Renal cortex interstitium (tissue), 11 donors: ENCODE measurements at regions not wholly inside any gene's neighbourhood (a gene's known extent, or its start where the extent isn't known, plus 50 kb on each side); places are given as distances from the start of the nearest gene placed in this dataset.
"Not testable (repeated sequence)": the region's sequence is repeated elsewhere in the genome, so short reads cannot be mapped to it uniquely, and the experiment has no call there.

Experiments used
- DNase-seq, 11 donors: peaks; one replicate each; pipeline ENCODE4 v3.0.0-alpha.2; 2013; ENCODE audit warnings: low read depth in 9 of 11, low spot score in 4 of 11; ENCODE audit errors: extremely low read depth in 1 of 11

GRCh38 chr10:93215312-93215711 lies 141.6 kb downstream of the CYP26A1 start:
- DNase-seq: no peak

- no peak for DNase-seq
These were observed 142.8 kb downstream of the CYP26A1 start for GRCh38 chr10:93216341-93216985.

GRCh38 chr10:93218386-93218785 lies 144.7 kb downstream of the CYP26A1 start:
- DNase-seq: no peak

GRCh38 chr10:93219347-93219746 lies 145.7 kb downstream of the CYP26A1 start:
- no peak for DNase-seq

- no peak for DNase-seq
These were observed 146.8 kb downstream of the CYP26A1 start for GRCh38 chr10:93220296-93221170.

GRCh38 chr10:93221171-93221496 lies 147.4 kb downstream of the CYP26A1 start:
- DNase-seq: no peak

GRCh38 chr10:93221521-93221920 lies 147.8 kb downstream of the CYP26A1 start:
- DNase-seq: no peak

- no peak for DNase-seq
These were observed 148.6 kb downstream of the CYP26A1 start for GRCh38 chr10:93222211-93222754.

GRCh38 chr10:93222876-93223275 lies 149.2 kb downstream of the CYP26A1 start:
- DNase-seq: no peak

- no peak for DNase-seq
These were observed 149.6 kb downstream of the CYP26A1 start for GRCh38 chr10:93223336-93223735.

GRCh38 chr10:93224005-93224779 lies 150.5 kb downstream of the CYP26A1 start:
- no peak for DNase-seq

- DNase-seq: no peak
These were observed 152.2 kb downstream of the CYP26A1 start for GRCh38 chr10:93225938-93226337.

GRCh38 chr10:93226619-93227018 lies 152.9 kb downstream of the CYP26A1 start:
- DNase-seq: no peak

- DNase-seq: not testable (repeated sequence)
These were observed 156.9 kb downstream of the CYP26A1 start for GRCh38 chr10:93230596-93230995.

GRCh38 chr10:93232159-93232558 lies 158.5 kb downstream of the CYP26A1 start:
- not testable (repeated sequence) for DNase-seq

- not testable (repeated sequence) for DNase-seq
These were observed 161.2 kb downstream of the CYP26A1 start for GRCh38 chr10:93234940-93235339.

- DNase-seq: no peak
These were observed 162.0 kb downstream of the CYP26A1 start for GRCh38 chr10:93235686-93236085.

GRCh38 chr10:93236393-93237040 lies 162.8 kb downstream of the CYP26A1 start:
- no peak for DNase-seq

GRCh38 chr10:93245147-93245546 lies 171.5 kb downstream of the CYP26A1 start:
- no peak for DNase-seq
